Adrenal gland (tissue), 9 donors: ENCODE measurements at regions not wholly inside any gene's neighbourhood (a gene's known extent, or its start where the extent isn't known, plus 50 kb on each side); places are given as distances from the start of the nearest gene placed in this dataset.

ENCODE experiments used
- DNase-seq, 7 donors: peaks; one replicate each; pipeline ENCODE4 v3.0.0-alpha.2; 2019 to 2020
- H3K27ac ChIP-seq, 5 donors: fragments of 200-600 bp; sonication (generic) in 4 of 5; 1 replicate in 3 of 5; 2 replicates in 2 of 5; pipeline versions ENCODE4 v1.5.1 to v1.8.0; 2016 to 2020; ENCODE audit warnings: mild to moderate bottlenecking in 1 of 5
- H3K27me3 ChIP-seq: fragments of 200-600 bp; 2 replicates; pipeline ENCODE4 v1.8.0; 2021
- H3K36me3 ChIP-seq, 2 donors: fragments of 200-600 bp; replicated peaks in 1 of 2; 1 replicate in 1 of 2; 2 replicates in 1 of 2; pipeline versions ENCODE4 v1.5.1 to v1.8.0; 2018 to 2022
- H3K4me1 ChIP-seq, 2 donors: fragments of 200-600 bp; replicated peaks in 1 of 2; 1 replicate in 1 of 2; 2 replicates in 1 of 2; pipeline versions ENCODE4 v1.5.1 to v1.8.0; 2018 to 2021
- H3K4me3 ChIP-seq, 4 donors: fragments of 200-600 bp; sonication (generic) in 3 of 4; one replicate each; pipeline ENCODE4 v1.5.1; 2016 to 2018
- H3K9me3 ChIP-seq, 3 donors: fragments of 200-600 bp; sonication (generic) in 1 of 3; replicated peaks in 1 of 3; 1 replicate in 2 of 3; 2 replicates in 1 of 3; pipeline versions ENCODE4 v1.5.1 to v1.8.0; 2016 to 2021
- POLR2A ChIP-seq, 2 donors: fragments of 450-650 bp; IDR thresholded peaks; one replicate each; pipeline ENCODE4 v1.6.1; 2017; ENCODE audit warnings: antibody characterized with exemption in 2 of 2, mild to moderate bottlenecking in 2 of 2, moderate library complexity in 1 of 2
- WGBS, 4 donors: extraction: QIAGEN DNeasy Blood & Tissue Kit in 2 of 4; methylation state at CpG; one replicate each; pipeline versions ENCODE4 v1.1.5 to v1.1.7; 2013 to 2017; 5-methylcytosine and 5-hydroxymethylcytosine counted together
- intact Hi-C, 2 donors: fragments of 100-400 bp; cut with DNase I; formaldehyde crosslinking; loops; one replicate each; pipeline versions ENCODE4 v1.14.1 to v1.15.0; 2022 to 2023
- TF ChIP-seq, protein P1 (sequence below), 6 experiments: fragments of 450-650 bp in 4 of 6; fragments of 200-600 bp in 2 of 6; sonication (generic) in 1 of 6; IDR thresholded peaks; 1 replicate in 5 of 6; 2 replicates in 1 of 6; pipeline versions ENCODE4 v1.5.1 to v1.8.0; 2016 to 2021; ENCODE audit warnings: antibody characterized with exemption in 6 of 6, mild to moderate bottlenecking in 2 of 6, moderate library complexity in 1 of 6
- donor health status: healthy with polysubstance abuse.
- donor health status: Bipolar disorder and iron deficiency.
- donor health status: DM: yes; HTN: yes; CAD: no.
- donor health status: DM: no; HTN: no; CAD: no.
- donor health status: DM: no; HTN: no; CAD: no.

DNA sequence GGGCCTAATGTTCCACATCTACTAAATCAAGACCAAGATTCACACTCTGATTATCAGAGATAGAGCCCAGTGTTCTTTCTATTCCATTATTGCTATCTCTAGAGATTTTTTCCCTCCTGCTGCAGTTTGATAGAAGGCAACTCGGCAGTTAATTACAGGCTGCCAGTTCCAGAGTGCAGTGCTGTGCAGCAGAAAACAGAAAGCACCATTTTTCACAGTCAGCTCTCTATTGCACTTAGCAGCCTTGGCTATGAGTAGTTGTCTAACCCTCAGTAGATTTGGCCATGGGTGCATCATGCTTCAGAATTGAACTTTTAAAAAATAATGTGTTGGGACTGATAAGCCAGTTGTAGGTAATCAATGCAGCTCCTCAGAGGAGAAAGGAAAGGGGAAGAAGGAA lies 295.3 kb downstream of the MID1IP1 start:
- H3K27ac ChIP-seq: no peak overlapping the region
- WGBS, 4 donors: 50 to 70% (median 63%) methylated on average over 1 of the region's 1 CpG
- DNase-seq: no peak

DNA sequence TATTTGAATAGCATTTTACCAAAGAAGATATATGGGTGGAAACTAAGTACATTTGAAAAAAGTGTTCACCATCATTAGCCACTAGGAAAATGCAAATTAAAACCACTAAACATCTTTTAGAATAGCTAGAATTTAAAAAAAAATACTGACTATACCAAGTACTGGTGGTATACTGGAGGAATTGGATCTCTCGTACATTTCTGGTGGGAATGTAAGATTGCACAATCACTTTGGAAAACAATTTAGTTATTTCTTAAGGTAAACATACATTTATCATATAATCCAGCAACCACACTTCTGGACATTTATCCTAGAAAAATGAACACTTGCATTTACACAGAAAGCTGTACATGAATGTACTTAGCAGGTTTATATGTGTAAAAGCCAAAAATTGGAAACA lies 303.5 kb downstream of the MID1IP1 start:
- DNase-seq: no peak

More for the DNA sequence above, 295.3 kb downstream of the MID1IP1 start:
- intact Hi-C loops: no loop called here
- Histone ChIP-seq H3K36me3 (no peaks in the 10 kb centered on the region), H3K4me1 (no peaks in the 10 kb centered on the region), H3K4me3 (no peak overlapping the region), H3K27me3 (peaks cover 12% of the 10 kb centered on the region), H3K9me3 (no peaks in the 10 kb centered on the region)
- TF ChIP-seq, protein P1, sequence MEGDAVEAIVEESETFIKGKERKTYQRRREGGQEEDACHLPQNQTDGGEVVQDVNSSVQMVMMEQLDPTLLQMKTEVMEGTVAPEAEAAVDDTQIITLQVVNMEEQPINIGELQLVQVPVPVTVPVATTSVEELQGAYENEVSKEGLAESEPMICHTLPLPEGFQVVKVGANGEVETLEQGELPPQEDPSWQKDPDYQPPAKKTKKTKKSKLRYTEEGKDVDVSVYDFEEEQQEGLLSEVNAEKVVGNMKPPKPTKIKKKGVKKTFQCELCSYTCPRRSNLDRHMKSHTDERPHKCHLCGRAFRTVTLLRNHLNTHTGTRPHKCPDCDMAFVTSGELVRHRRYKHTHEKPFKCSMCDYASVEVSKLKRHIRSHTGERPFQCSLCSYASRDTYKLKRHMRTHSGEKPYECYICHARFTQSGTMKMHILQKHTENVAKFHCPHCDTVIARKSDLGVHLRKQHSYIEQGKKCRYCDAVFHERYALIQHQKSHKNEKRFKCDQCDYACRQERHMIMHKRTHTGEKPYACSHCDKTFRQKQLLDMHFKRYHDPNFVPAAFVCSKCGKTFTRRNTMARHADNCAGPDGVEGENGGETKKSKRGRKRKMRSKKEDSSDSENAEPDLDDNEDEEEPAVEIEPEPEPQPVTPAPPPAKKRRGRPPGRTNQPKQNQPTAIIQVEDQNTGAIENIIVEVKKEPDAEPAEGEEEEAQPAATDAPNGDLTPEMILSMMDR (IDR thresholded peaks at IDR 0.05): no peak
- TF ChIP-seq POLR2A (IDR thresholded peaks at IDR 0.05): no peak

GRCh38 chrX:39112143-39112542 lies 310.9 kb downstream of the MID1IP1 start:
- 62 to 87% (median 74%) methylated on average over 3 of the region's 3 CpGs for WGBS, 4 donors
- TF ChIP-seq POLR2A (IDR thresholded peaks at IDR 0.05): no peak
- TF ChIP-seq, protein P1 (IDR thresholded peaks at IDR 0.05): no peak
- DNase-seq: no peak

More for the DNA sequence above, 303.5 kb downstream of the MID1IP1 start:
- Histone ChIP-seq H3K4me1 (no peaks in the 10 kb centered on the region), H3K9me3 (no peaks in the 10 kb centered on the region), H3K27me3 (peaks cover 23% of the 10 kb centered on the region), H3K27ac (no peak overlapping the region), H3K4me3 (no peak overlapping the region), H3K36me3 (no peaks in the 10 kb centered on the region)
- intact Hi-C loops: no loop called here
- 75 to 86% (median 81%) methylated on average over 1 of the region's 1 CpG for WGBS, 4 donors
- TF ChIP-seq POLR2A (IDR thresholded peaks at IDR 0.05): no peak
- TF ChIP-seq, protein P1 (IDR thresholded peaks at IDR 0.05): no peak

DNA sequence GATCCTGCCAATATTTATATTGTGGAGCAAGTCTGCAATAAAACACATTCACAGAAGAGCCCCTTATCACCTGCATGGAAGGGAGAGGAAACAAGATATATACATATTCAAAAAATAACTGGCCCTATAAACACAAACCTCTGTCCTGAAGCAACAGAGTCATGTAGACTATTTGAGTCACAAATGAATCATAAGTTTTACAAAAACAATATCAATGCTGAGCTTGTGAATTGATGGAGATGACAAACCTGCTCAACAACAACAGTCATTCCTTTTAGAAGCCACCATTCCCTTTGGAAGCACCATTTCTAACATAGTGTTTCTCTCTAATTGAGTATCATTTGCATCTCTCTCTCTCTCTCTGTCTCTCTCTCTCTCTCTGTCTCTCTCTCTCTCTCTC lies 313.9 kb downstream of the MID1IP1 start:
- no peak overlapping the region for H3K27ac ChIP-seq
- no peaks in the 10 kb centered on the region for H3K4me1 ChIP-seq
- intact Hi-C loops: no loop called here
- no peak overlapping the region for H3K4me3 ChIP-seq
- no peak for DNase-seq
- no peaks in the 10 kb centered on the region for H3K36me3 ChIP-seq
- TF ChIP-seq, protein P1 (IDR thresholded peaks at IDR 0.05): no peak
- TF ChIP-seq POLR2A (IDR thresholded peaks at IDR 0.05): no peak
- H3K27me3 ChIP-seq: peaks cover 17% of the 10 kb centered on the region
- peaks cover 0 to 11% (median 0%) of the 10 kb centered on the region in 3 donors for H3K9me3 ChIP-seq

More at GRCh38 chrX:39112143-39112542, 310.9 kb downstream of the MID1IP1 start:
- no peak overlapping the region for H3K4me3 ChIP-seq
- H3K4me1 ChIP-seq: no peaks in the 10 kb centered on the region
- H3K9me3 ChIP-seq: peaks cover 0 to 11% (median 0%) of the 10 kb centered on the region in 3 donors
- no peak overlapping the region for H3K27ac ChIP-seq
- peaks cover 8% of the 10 kb centered on the region for H3K27me3 ChIP-seq
- intact Hi-C loops: no loop called here
- no peaks in the 10 kb centered on the region for H3K36me3 ChIP-seq
